ENCODE measurements at regions not wholly inside any gene's neighbourhood (a gene's known extent, or its start where the extent isn't known, plus 50 kb on each side); places are given as distances from the start of the nearest gene placed in this dataset.

- no peak overlapping the region for H3K27ac ChIP-seq
- CTCF ChIA-PET, result no interaction called here
- DNase-seq (ENCODE audit: low spot score), result no peak
- POLR2A ChIA-PET (ENCODE audit: low non-redundant PET), result no interaction called here
- TF ChIP-seq CTCF (conservative IDR thresholded peaks at IDR 0.05; ENCODE audit: low read depth), result no peak
Measured at GRCh38 chr12:90020014-90020413, 311.4 kb upstream of the ATP2B1 start.

GRCh38 chr12:90017316-90017715 lies 308.7 kb upstream of the ATP2B1 start:
- ChIA-PET CTCF (no interaction called here), POLR2A (ENCODE audit: low non-redundant PET) (no interaction called here)
- no peak overlapping the region for H3K27ac ChIP-seq
- no peak for TF ChIP-seq CTCF (conservative IDR thresholded peaks at IDR 0.05; ENCODE audit: low read depth)
- DNase-seq (ENCODE audit: low spot score), result no peak

- ChIA-PET POLR2A (ENCODE audit: low non-redundant PET) (no interaction called here), CTCF (no interaction called here)
- no peak for DNase-seq (ENCODE audit: low spot score)
- TF ChIP-seq CTCF (conservative IDR thresholded peaks at IDR 0.05; ENCODE audit: low read depth), result no peak
- H3K27ac ChIP-seq, result no peak overlapping the region
Measured at GRCh38 chr12:90015228-90015627, 306.6 kb upstream of the ATP2B1 start.

- no peak for TF ChIP-seq CTCF (conservative IDR thresholded peaks at IDR 0.05; ENCODE audit: low read depth)
- no peak overlapping the region for H3K27ac ChIP-seq
- no peak for DNase-seq (ENCODE audit: low spot score)
- ChIA-PET CTCF (no interaction called here), POLR2A (ENCODE audit: low non-redundant PET) (no interaction called here)
Measured at GRCh38 chr12:90013409-90013808, 304.8 kb upstream of the ATP2B1 start.

GRCh38 chr12:90010089-90010488 lies 301.5 kb upstream of the ATP2B1 start:
- no peak for DNase-seq (ENCODE audit: low spot score)
- POLR2A ChIA-PET (ENCODE audit: low non-redundant PET), result no interaction called here
- TF ChIP-seq CTCF (conservative IDR thresholded peaks at IDR 0.05; ENCODE audit: low read depth), result no peak
- CTCF ChIA-PET, result interaction anchor here (0.6 kb wide), 1 partner anchor 682 kb away, joined by 3 read pairs; no protein-coding TSS in a partner anchor
- no peak overlapping the region for H3K27ac ChIP-seq

GRCh38 chr12:90008277-90008676 lies 299.6 kb upstream of the ATP2B1 start:
- no peak for TF ChIP-seq CTCF (conservative IDR thresholded peaks at IDR 0.05; ENCODE audit: low read depth)
- no peak overlapping the region for H3K27ac ChIP-seq
- DNase-seq (ENCODE audit: low spot score), result no peak
- POLR2A ChIA-PET (ENCODE audit: low non-redundant PET), result no interaction called here
- CTCF ChIA-PET, result no interaction called here
